H9 (cell line): ENCODE measurements at regions not wholly inside any gene's neighbourhood (a gene's known extent, or its start where the extent isn't known, plus 50 kb on each side); places are given as distances from the start of the nearest gene placed in this dataset.

Source experiments
- DNase-seq: peaks from one replicate; pipeline ENCODE4 v3.0.0-alpha.2; 2017
- H2AFZ ChIP-seq: one replicate; pipeline ENCODE4 v1.6.1; 2013; ENCODE audit warnings: mild to moderate bottlenecking, low read length, control low read depth, moderate library complexity
- H2AK5ac ChIP-seq: 2 replicates; pipeline ENCODE4 v1.6.1; 2013; ENCODE audit warnings: low read length, control low read depth, mixed read lengths; ENCODE audit not compliant: insufficient read length
- H2BK120ac ChIP-seq: one replicate; pipeline ENCODE4 v1.6.1; 2013; ENCODE audit warnings: low read depth, mild to moderate bottlenecking, low read length, control low read depth, inconsistent platforms; ENCODE audit not compliant: poor library complexity, severe bottlenecking
- H2BK12ac ChIP-seq: 2 replicates; pipeline ENCODE4 v1.6.1; 2013; ENCODE audit warnings: low read length, control low read depth, mixed read lengths, low read depth; ENCODE audit not compliant: insufficient read length
- H2BK15ac ChIP-seq: 2 replicates; pipeline ENCODE4 v1.6.1; 2013; ENCODE audit warnings: low read depth, low read length, control low read depth
- H2BK20ac ChIP-seq: one replicate; pipeline ENCODE4 v1.6.1; 2013; ENCODE audit warnings: low read depth, mild to moderate bottlenecking, low read length, control low read depth, inconsistent platforms; ENCODE audit not compliant: poor library complexity, severe bottlenecking
- H2BK5ac ChIP-seq: 2 replicates; pipeline ENCODE4 v1.6.1; 2013; ENCODE audit warnings: low read length, control low read depth, mixed read lengths; ENCODE audit not compliant: insufficient read length
- H3K14ac ChIP-seq: 2 replicates; pipeline ENCODE4 v1.6.1; 2013; ENCODE audit warnings: low read length, control low read depth; ENCODE audit not compliant: insufficient read depth
- H3K18ac ChIP-seq: 2 replicates; pipeline ENCODE4 v1.6.1; 2013; ENCODE audit warnings: low read depth, mild to moderate bottlenecking, mixed read lengths, low read length, control low read depth; ENCODE audit not compliant: insufficient read length
- H3K23ac ChIP-seq: 2 replicates; pipeline ENCODE4 v1.6.1; 2013; ENCODE audit warnings: low read length, control low read depth, mixed read lengths, low read depth; ENCODE audit not compliant: insufficient read length
- H3K23me2 ChIP-seq: 2 replicates; pipeline ENCODE4 v1.6.1; 2013; ENCODE audit warnings: low read depth, mild to moderate bottlenecking, mixed read lengths, low read length, control low read depth; ENCODE audit not compliant: insufficient read length, poor library complexity, severe bottlenecking
- H3K27ac ChIP-seq: 2 replicates; pipeline ENCODE4 v1.5.1; 2013; ENCODE audit warnings: low read length, control low read depth, mixed read lengths, low read depth; ENCODE audit not compliant: insufficient read length
- H3K27me3 ChIP-seq: 2 replicates; pipeline ENCODE4 v1.6.1; 2013; ENCODE audit warnings: low read length, control low read depth, inconsistent platforms; ENCODE audit not compliant: insufficient read depth
- H3K4ac ChIP-seq: 2 replicates; pipeline ENCODE4 v1.6.1; 2013; ENCODE audit warnings: low read depth, mild to moderate bottlenecking, control low read depth, inconsistent platforms, low read length, moderate library complexity
- H3K4me1 ChIP-seq: 2 replicates; pipeline ENCODE4 v1.6.1; 2013; ENCODE audit warnings: low read length, control low read depth, inconsistent platforms; ENCODE audit not compliant: insufficient read depth
- H3K4me2 ChIP-seq: 2 replicates; pipeline ENCODE4 v1.6.1; 2013; ENCODE audit warnings: low read length, control low read depth, mixed read lengths; ENCODE audit not compliant: insufficient read length, insufficient read depth
- H3K56ac ChIP-seq: 2 replicates; pipeline ENCODE4 v1.6.1; 2013; ENCODE audit warnings: low read depth, mild to moderate bottlenecking, mixed read lengths, low read length, control low read depth; ENCODE audit not compliant: insufficient read length
- H3K79me1 ChIP-seq: 2 replicates; pipeline ENCODE4 v1.6.1; 2013; ENCODE audit warnings: low read depth, mild to moderate bottlenecking, moderate library complexity, low read length, control low read depth, inconsistent platforms; ENCODE audit not compliant: insufficient read depth, poor library complexity, severe bottlenecking
- H3K79me2 ChIP-seq: 2 replicates; pipeline ENCODE4 v1.6.1; 2013; ENCODE audit warnings: low read length, control low read depth, inconsistent platforms; ENCODE audit not compliant: insufficient read depth
- H3K9ac ChIP-seq: 2 replicates; pipeline ENCODE4 v1.6.1; 2013; ENCODE audit warnings: low read length, control low read depth, mixed read lengths; ENCODE audit not compliant: insufficient read length; ENCODE audit errors: extremely low read depth
- H3K9me3 ChIP-seq: one replicate; pipeline ENCODE4 v1.6.1; 2013; ENCODE audit warnings: low read depth, low read length, inconsistent platforms; ENCODE audit not compliant: control insufficient read depth
- H3T11ph ChIP-seq: one replicate; pipeline ENCODE4 v1.6.1; 2013; ENCODE audit warnings: mild to moderate bottlenecking, low read length, control low read depth, inconsistent platforms
- H4K20me1 ChIP-seq: one replicate; pipeline ENCODE4 v1.6.1; 2013; ENCODE audit not compliant: control insufficient read depth, insufficient read length, insufficient read depth
- H4K5ac ChIP-seq: 2 replicates; pipeline ENCODE4 v1.6.1; 2013; ENCODE audit warnings: low read depth, mild to moderate bottlenecking, mixed read lengths, low read length, control low read depth; ENCODE audit not compliant: insufficient read length
- H4K8ac ChIP-seq: replicated peaks from 2 replicates; pipeline ENCODE4 v1.6.1; 2013; ENCODE audit warnings: low read length, control low read depth, mixed read lengths, low read depth; ENCODE audit not compliant: insufficient read length
- H4K91ac ChIP-seq: 2 replicates; pipeline ENCODE4 v1.6.1; 2013; ENCODE audit warnings: low read depth, mild to moderate bottlenecking, moderate library complexity, mixed read lengths, low read length, control low read depth; ENCODE audit not compliant: insufficient read length
- H3K27ac Mint-ChIP-seq, 3 experiments: 2 replicates in 2 of 3; 3 replicates in 1 of 3; pipeline ENCODE4 v1.8.0; 2020 to 2021; ENCODE audit warnings: mixed read lengths in 3 of 3, mild to moderate bottlenecking in 1 of 3, moderate library complexity in 1 of 3
- H3K27me3 Mint-ChIP-seq: 2 replicates; pipeline ENCODE4 v1.8.0; 2021; ENCODE audit warnings: low read depth, mild to moderate bottlenecking, moderate library complexity, mixed read lengths
- H3K36me3 Mint-ChIP-seq, 3 experiments: 2 replicates in 2 of 3; 3 replicates in 1 of 3; pipeline ENCODE4 v1.8.0; 2020 to 2021; ENCODE audit warnings: low read depth in 3 of 3, mixed read lengths in 3 of 3; ENCODE audit not compliant: insufficient read depth in 1 of 3
- H3K4me1 Mint-ChIP-seq, 2 experiments: 2 replicates each; pipeline ENCODE4 v1.8.0; 2020; ENCODE audit warnings: mixed read lengths in 2 of 2
- H3K4me3 Mint-ChIP-seq, 2 experiments: 2 replicates in 1 of 2; 3 replicates in 1 of 2; pipeline ENCODE4 v1.8.0; 2020 to 2021; ENCODE audit warnings: mild to moderate bottlenecking in 2 of 2, mixed read lengths in 2 of 2, moderate library complexity in 1 of 2
- H3K9me3 Mint-ChIP-seq, 2 experiments: 2 replicates in 1 of 2; 3 replicates in 1 of 2; pipeline ENCODE4 v1.8.0; 2020; ENCODE audit warnings: mild to moderate bottlenecking in 2 of 2, mixed read lengths in 2 of 2, moderate library complexity in 1 of 2
- TF ChIP-seq, protein P1 (sequence below): fragments of 200-600 bp; sonication (generic); conservative IDR thresholded peaks from 3 replicates; pipeline ENCODE4 v1.8.0; 2021; ENCODE audit warnings: antibody characterized with exemption, mild to moderate bottlenecking

DNA sequence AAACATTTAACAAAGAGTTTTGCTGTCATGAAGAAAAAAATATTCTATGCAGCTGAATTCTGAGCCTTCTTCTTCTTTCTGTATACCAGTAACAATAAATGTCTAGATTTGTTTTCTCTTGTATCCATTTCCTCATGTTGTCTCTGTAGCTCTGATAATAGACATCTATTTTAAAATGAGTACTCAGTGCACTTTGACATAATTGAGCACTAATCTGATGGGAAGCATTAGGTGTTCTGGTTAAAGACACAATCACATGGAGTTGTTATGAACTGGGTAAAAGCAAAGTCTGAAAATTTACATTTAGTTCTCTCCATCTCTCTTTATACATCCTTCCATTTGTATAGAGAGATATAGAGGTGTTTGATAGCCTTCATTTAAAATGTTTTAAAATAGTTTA, 230.0 kb downstream of the BCHE start:
- H2AFZ ChIP-seq: no peak overlapping the region
- no peak overlapping the region for H3K9ac ChIP-seq
- H3K23ac ChIP-seq: no peak overlapping the region
- no peaks in the 10 kb centered on the region for H3K27me3 ChIP-seq
- no peak overlapping the region for H3K14ac ChIP-seq
- no peak overlapping the region for H2BK5ac ChIP-seq
- H2BK20ac ChIP-seq: no peak overlapping the region
- Mint-ChIP-seq H3K27ac (no peak overlapping the region), H3K4me1 (no peaks in the 10 kb centered on the region), H3K27me3 (no peaks in the 10 kb centered on the region), H3K4me3 (no peak overlapping the region), H3K9me3 (no peaks in the 10 kb centered on the region), H3K36me3 (no peaks in the 10 kb centered on the region)
- no peak overlapping the region for H2AK5ac ChIP-seq
- H3K9me3 ChIP-seq: no peaks in the 10 kb centered on the region
- H2BK12ac ChIP-seq: no peak overlapping the region
- no peak overlapping the region for H4K5ac ChIP-seq
- H3T11ph ChIP-seq: no peak overlapping the region
- no peaks in the 10 kb centered on the region for H3K23me2 ChIP-seq
- H3K4me2 ChIP-seq: no peak overlapping the region
- H3K79me1 ChIP-seq: no peaks in the 10 kb centered on the region
- H3K79me2 ChIP-seq: no peaks in the 10 kb centered on the region
- no peak overlapping the region for H3K4ac ChIP-seq
- H4K91ac ChIP-seq: no peak overlapping the region
- no peak overlapping the region for H3K27ac ChIP-seq
- no peak overlapping the region for H3K56ac ChIP-seq
- no peak overlapping the region for H3K18ac ChIP-seq
- H2BK120ac ChIP-seq: no peak overlapping the region
- no peak for DNase-seq
- H3K4me1 ChIP-seq: no peaks in the 10 kb centered on the region
- no peak overlapping the region for H4K8ac ChIP-seq
- no peaks in the 10 kb centered on the region for H4K20me1 ChIP-seq
- no peak overlapping the region for H2BK15ac ChIP-seq
- TF ChIP-seq, protein P1, sequence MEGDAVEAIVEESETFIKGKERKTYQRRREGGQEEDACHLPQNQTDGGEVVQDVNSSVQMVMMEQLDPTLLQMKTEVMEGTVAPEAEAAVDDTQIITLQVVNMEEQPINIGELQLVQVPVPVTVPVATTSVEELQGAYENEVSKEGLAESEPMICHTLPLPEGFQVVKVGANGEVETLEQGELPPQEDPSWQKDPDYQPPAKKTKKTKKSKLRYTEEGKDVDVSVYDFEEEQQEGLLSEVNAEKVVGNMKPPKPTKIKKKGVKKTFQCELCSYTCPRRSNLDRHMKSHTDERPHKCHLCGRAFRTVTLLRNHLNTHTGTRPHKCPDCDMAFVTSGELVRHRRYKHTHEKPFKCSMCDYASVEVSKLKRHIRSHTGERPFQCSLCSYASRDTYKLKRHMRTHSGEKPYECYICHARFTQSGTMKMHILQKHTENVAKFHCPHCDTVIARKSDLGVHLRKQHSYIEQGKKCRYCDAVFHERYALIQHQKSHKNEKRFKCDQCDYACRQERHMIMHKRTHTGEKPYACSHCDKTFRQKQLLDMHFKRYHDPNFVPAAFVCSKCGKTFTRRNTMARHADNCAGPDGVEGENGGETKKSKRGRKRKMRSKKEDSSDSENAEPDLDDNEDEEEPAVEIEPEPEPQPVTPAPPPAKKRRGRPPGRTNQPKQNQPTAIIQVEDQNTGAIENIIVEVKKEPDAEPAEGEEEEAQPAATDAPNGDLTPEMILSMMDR: no peak
